Left lung (tissue), 4 donors: ENCODE measurements at regions not wholly inside any gene's neighbourhood (a gene's known extent, or its start where the extent isn't known, plus 50 kb on each side); places are given as distances from the start of the nearest gene placed in this dataset.

Experiments used
- ATAC-seq: fragments of 200-7000 bp; cut with Tn5 transposase; one replicate; pipeline ENCODE4 v1.9.1; 2020; ENCODE audit warnings: moderate library complexity
- DNase-seq, 4 donors: peaks; one replicate each; pipeline ENCODE4 v3.0.0-alpha.2; 2013 to 2020
- H3K27ac ChIP-seq, 2 donors: fragments of 200-600 bp; sonication (generic) in 1 of 2; one replicate each; pipeline versions ENCODE4 v1.5.0 to v1.8.0; 2020 to 2021
- H3K27me3 ChIP-seq, 2 donors: fragments of 200-600 bp; sonication (generic) in 1 of 2; one replicate each; pipeline versions ENCODE4 v1.5.0 to v1.8.0; 2020 to 2021
- H3K36me3 ChIP-seq, 2 donors: fragments of 200-600 bp; sonication (generic) in 1 of 2; one replicate each; pipeline versions ENCODE4 v1.5.0 to v1.8.0; 2020 to 2021
- H3K4me1 ChIP-seq, 2 donors: fragments of 200-600 bp; one replicate each; pipeline ENCODE4 v1.8.0; 2021
- H3K4me3 ChIP-seq, 2 donors: fragments of 200-600 bp; sonication (generic) in 1 of 2; one replicate each; pipeline versions ENCODE4 v1.5.0 to v1.8.0; 2020 to 2021; ENCODE audit warnings: mild to moderate bottlenecking in 1 of 2
- H3K9me3 ChIP-seq, 2 donors: fragments of 200-600 bp; sonication (generic) in 1 of 2; one replicate each; pipeline versions ENCODE4 v1.5.0 to v1.8.0; 2020 to 2021
- CTCF ChIP-seq, 2 donors: fragments of 200-600 bp; sonication (generic) in 1 of 2; IDR thresholded peaks; one replicate each; pipeline versions ENCODE4 v1.5.0 to v1.8.0; 2021; ENCODE audit warnings: antibody characterized with exemption in 2 of 2
- intact Hi-C, 2 donors: fragments of 100-400 bp; cut with DNase I; formaldehyde crosslinking; loops; one replicate each; pipeline versions ENCODE4 v1.11.2 to v1.14.2; 2022
- donor health status: DM: no; HTN: yes; CAD: no.
- donor health status: DM: no; HTN: no; CAD: no.

DNA sequence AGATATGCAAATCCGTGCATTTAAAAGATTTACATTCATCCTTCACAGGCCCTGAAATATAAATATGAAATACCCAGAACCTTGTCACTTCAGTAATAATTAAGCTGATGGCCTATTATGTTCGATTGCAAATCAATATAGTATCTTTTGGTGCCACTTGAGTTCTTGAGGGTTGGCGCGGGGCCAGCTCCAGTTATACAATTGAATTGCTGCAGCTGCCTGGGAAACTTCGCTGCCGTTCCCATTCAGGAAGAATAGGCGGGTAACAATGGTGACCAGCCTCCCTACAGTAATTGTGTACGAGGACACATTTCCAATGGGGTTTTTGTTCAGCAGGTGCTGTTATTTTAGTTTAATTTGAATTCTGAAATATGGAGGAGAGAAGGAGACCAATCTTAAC is 451.2 kb downstream of the INSC start:
- intact Hi-C loops = no loop called here
- no peak overlapping the region for H3K27ac ChIP-seq

DNA sequence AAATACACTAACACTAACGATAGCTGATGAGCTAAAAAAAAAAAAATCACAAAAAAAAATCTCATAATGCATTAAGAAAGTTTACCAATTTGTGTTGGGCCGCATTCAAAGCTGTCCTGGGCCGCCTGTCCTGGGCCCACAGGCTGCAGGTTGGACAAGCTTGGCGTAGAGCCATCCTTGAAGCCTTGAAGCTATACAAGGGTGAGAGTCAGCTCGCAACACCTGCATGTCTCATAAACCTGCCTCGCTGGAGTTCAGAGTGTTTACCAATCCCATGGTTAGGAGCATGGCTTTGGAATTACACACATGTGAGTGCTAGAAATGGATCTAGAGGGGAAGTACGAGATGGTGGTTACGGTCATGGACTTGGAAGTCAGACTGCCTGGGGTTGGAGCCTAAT is 453.7 kb downstream of the INSC start:
- TF ChIP-seq CTCF (IDR thresholded peaks at IDR 0.05) = no peak
- no peaks in the 10 kb centered on the region for H3K36me3 ChIP-seq
- intact Hi-C loops = no loop called here
- no peaks in the 10 kb centered on the region for H3K9me3 ChIP-seq
- peaks cover 2 to 4% of the 10 kb centered on the region in 2 donors for H3K4me1 ChIP-seq
- H3K27me3 ChIP-seq = no peaks in the 10 kb centered on the region
- no peak for DNase-seq
- H3K27ac ChIP-seq = no peak overlapping the region
- ATAC-seq = no peak
- H3K4me3 ChIP-seq = no peak overlapping the region

More for the DNA sequence above, 451.2 kb downstream of the INSC start:
- Histone ChIP-seq H3K4me3 (no peak overlapping the region), H3K27me3 (no peaks in the 10 kb centered on the region), H3K4me1 (peaks cover 2 to 4% of the 10 kb centered on the region in 2 donors), H3K9me3 (peaks cover 0 to 3% of the 10 kb centered on the region in 2 donors), H3K36me3 (no peaks in the 10 kb centered on the region)
- DNase-seq (no peak), ATAC-seq (no peak)
- no peak for TF ChIP-seq CTCF (IDR thresholded peaks at IDR 0.05)

- DNase-seq = peak in 2 of 4 donors; percentile 34 to 37
- ATAC-seq = peak; percentile 65
Observed at GRCh38 chr11:15569305-15570025, 454.7 kb downstream of the INSC start.

DNA sequence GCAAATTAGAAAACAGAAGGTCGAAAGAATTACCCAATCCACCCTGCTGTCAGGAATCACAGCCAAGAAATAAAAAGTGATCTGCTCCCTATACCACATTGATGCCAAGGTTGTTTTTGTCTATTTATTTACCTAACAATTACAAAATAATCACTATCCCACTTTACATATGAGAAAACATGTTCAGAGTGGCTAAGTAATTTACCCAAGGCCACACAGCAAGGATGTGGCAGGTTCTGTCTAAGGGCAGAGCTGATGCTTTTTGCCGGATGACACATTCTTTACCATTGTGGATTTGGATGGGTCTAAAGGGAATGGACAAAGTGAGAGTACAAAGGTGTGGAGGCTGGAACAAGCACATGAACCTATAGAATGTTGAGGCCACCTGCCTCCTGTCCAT is 460.7 kb downstream of the INSC start:
- H3K4me1 ChIP-seq = no peaks in the 10 kb centered on the region
- no peaks in the 10 kb centered on the region for H3K9me3 ChIP-seq
- no peak overlapping the region for H3K4me3 ChIP-seq
- intact Hi-C loops = no loop called here
- no peaks in the 10 kb centered on the region for H3K27me3 ChIP-seq
- ATAC-seq = no peak
- peak overlapping the region in 1 of 2 donors; percentile 89 for H3K27ac ChIP-seq
- DNase-seq = no peak
- no peak for TF ChIP-seq CTCF (IDR thresholded peaks at IDR 0.05)
- no peaks in the 10 kb centered on the region for H3K36me3 ChIP-seq

More at GRCh38 chr11:15569305-15570025, 454.7 kb downstream of the INSC start:
- Histone ChIP-seq H3K9me3 (no peaks in the 10 kb centered on the region), H3K27me3 (no peaks in the 10 kb centered on the region), H3K36me3 (no peaks in the 10 kb centered on the region), H3K4me3 (no peak overlapping the region), H3K4me1 (peaks cover 2 to 4% of the 10 kb centered on the region in 2 donors), H3K27ac (no peak overlapping the region)
- no peak for TF ChIP-seq CTCF (IDR thresholded peaks at IDR 0.05)
- intact Hi-C loops = no loop called here

DNA sequence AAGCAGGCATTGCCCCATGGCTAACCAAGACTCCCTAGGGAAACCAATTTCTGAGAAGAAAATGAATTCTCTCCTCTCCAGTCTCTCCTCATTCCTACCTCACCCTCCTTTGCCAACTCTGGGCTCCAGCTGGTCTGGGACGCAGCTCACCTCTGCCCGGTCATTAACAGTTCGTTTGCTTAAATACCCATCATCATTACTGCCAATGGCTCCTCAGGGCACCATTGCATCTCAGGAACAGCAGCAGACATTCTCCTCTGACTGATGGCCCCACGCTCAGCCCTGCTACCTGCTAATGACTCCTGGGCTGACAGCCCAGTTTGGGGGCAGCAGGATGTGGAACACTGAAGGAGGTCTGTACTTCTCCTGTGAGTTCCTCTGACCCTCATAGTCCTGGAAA is 462.0 kb downstream of the INSC start:
- Histone ChIP-seq H3K27me3 (no peaks in the 10 kb centered on the region), H3K36me3 (no peaks in the 10 kb centered on the region), H3K27ac (peak overlapping the region in 1 of 2 donors; percentile 89), H3K9me3 (no peaks in the 10 kb centered on the region), H3K4me3 (no peak overlapping the region), H3K4me1 (no peaks in the 10 kb centered on the region)
- DNase-seq (no peak), ATAC-seq (no peak)
- TF ChIP-seq CTCF (IDR thresholded peaks at IDR 0.05) = no peak
- intact Hi-C loops = no loop called here
